ENCODE measurements at regions not wholly inside any gene's neighbourhood (a gene's known extent, or its start where the extent isn't known, plus 50 kb on each side); places are given as distances from the start of the nearest gene placed in this dataset.
A peak's percentile ranks its signal among the peaks of the same experiment; 100 is the strongest.

- no peak overlapping the region for H3K9ac ChIP-seq (ENCODE audit: extremely low read depth, insufficient read length, low read length)
- TF ChIP-seq, protein P1, sequence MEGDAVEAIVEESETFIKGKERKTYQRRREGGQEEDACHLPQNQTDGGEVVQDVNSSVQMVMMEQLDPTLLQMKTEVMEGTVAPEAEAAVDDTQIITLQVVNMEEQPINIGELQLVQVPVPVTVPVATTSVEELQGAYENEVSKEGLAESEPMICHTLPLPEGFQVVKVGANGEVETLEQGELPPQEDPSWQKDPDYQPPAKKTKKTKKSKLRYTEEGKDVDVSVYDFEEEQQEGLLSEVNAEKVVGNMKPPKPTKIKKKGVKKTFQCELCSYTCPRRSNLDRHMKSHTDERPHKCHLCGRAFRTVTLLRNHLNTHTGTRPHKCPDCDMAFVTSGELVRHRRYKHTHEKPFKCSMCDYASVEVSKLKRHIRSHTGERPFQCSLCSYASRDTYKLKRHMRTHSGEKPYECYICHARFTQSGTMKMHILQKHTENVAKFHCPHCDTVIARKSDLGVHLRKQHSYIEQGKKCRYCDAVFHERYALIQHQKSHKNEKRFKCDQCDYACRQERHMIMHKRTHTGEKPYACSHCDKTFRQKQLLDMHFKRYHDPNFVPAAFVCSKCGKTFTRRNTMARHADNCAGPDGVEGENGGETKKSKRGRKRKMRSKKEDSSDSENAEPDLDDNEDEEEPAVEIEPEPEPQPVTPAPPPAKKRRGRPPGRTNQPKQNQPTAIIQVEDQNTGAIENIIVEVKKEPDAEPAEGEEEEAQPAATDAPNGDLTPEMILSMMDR (conservative IDR thresholded peaks at IDR 0.05) = no peak
- no peak overlapping the region for H3K4me3 Mint-ChIP-seq
- H3K18ac ChIP-seq (ENCODE audit: insufficient read length, low read depth, low read length) = no peak overlapping the region
- no peak overlapping the region for H3K56ac ChIP-seq (ENCODE audit: insufficient read length, low read depth, low read length)
- H2BK5ac ChIP-seq (ENCODE audit: insufficient read length, low read length) = no peak overlapping the region
- H3K9me3 ChIP-seq (ENCODE audit: control insufficient read depth, low read depth, low read length) = no peaks in the 10 kb centered on the region
- no peaks in the 10 kb centered on the region for H3K23me2 ChIP-seq (ENCODE audit: insufficient read length, low read depth, low read length, poor library complexity, severe bottlenecking)
- H2BK15ac ChIP-seq (ENCODE audit: low read depth, low read length) = no peak overlapping the region
- H3T11ph ChIP-seq (ENCODE audit: low read length) = no peak overlapping the region
- no peak overlapping the region for H2BK20ac ChIP-seq (ENCODE audit: low read depth, low read length, poor library complexity, severe bottlenecking)
- H3K27ac Mint-ChIP-seq = no peak overlapping the region
- no peaks in the 10 kb centered on the region for H3K79me2 ChIP-seq (ENCODE audit: insufficient read depth, low read length)
- H4K8ac ChIP-seq (replicated peaks; ENCODE audit: insufficient read length, low read depth, low read length) = no peak overlapping the region
- no peak overlapping the region for H3K23ac ChIP-seq (ENCODE audit: insufficient read length, low read depth, low read length)
- H4K5ac ChIP-seq (ENCODE audit: insufficient read length, low read depth, low read length) = no peak overlapping the region
- no peaks in the 10 kb centered on the region for H4K20me1 ChIP-seq (ENCODE audit: control insufficient read depth, insufficient read depth, insufficient read length)
- H3K4ac ChIP-seq (ENCODE audit: low read depth, low read length) = no peak overlapping the region
- H2AFZ ChIP-seq (ENCODE audit: low read length) = no peak overlapping the region
- H3K27ac ChIP-seq (ENCODE audit: insufficient read length, low read depth, low read length) = no peak overlapping the region
- H4K91ac ChIP-seq (ENCODE audit: insufficient read length, low read depth, low read length) = no peak overlapping the region
- H2AK5ac ChIP-seq (ENCODE audit: insufficient read length, low read length) = no peak overlapping the region
- H3K4me1 ChIP-seq (ENCODE audit: insufficient read depth, low read length) = no peaks in the 10 kb centered on the region
- H3K14ac ChIP-seq (ENCODE audit: insufficient read depth, low read length) = no peak overlapping the region
- H3K36me3 Mint-ChIP-seq (ENCODE audit: insufficient read depth in 1 of 3, low read depth in 3 of 3) = peaks cover 3 to 14% (median 8%) of the 10 kb centered on the region in 3 experiments
- no peak overlapping the region for H2BK12ac ChIP-seq (ENCODE audit: insufficient read length, low read depth, low read length)
- H3K4me1 Mint-ChIP-seq = peaks cover 31 to 47% of the 10 kb centered on the region in 2 experiments
- no CpG with 5 or more reads among the region's 32 CpGs for WGBS (ENCODE audit: extremely low coverage, insufficient read length, low lambda C conversion rate)
- no peaks in the 10 kb centered on the region for H3K27me3 ChIP-seq (ENCODE audit: insufficient read depth, low read length)
- peaks cover 20% of the 10 kb centered on the region for H3K27me3 Mint-ChIP-seq (ENCODE audit: low read depth)
- DNase-seq = peak; percentile 24
- H3K9me3 Mint-ChIP-seq = peaks cover 10 to 15% of the 10 kb centered on the region in 2 experiments
- no peak overlapping the region for H2BK120ac ChIP-seq (ENCODE audit: low read depth, low read length, poor library complexity, severe bottlenecking)
- no peak overlapping the region for H3K4me2 ChIP-seq (ENCODE audit: insufficient read depth, insufficient read length, low read length)
- H3K79me1 ChIP-seq (ENCODE audit: insufficient read depth, low read depth, low read length, poor library complexity, severe bottlenecking) = no peaks in the 10 kb centered on the region
Measured at GRCh38 chr3:194272861-194273742, 78.0 kb downstream of the CPN2 start.

Data from H9 (cell line).